Renal pelvis (tissue), 1 donor: ENCODE measurements at regions not wholly inside any gene's neighbourhood (a gene's known extent, or its start where the extent isn't known, plus 50 kb on each side); places are given as distances from the start of the nearest gene placed in this dataset.
"Not testable (repeated sequence)": the region's sequence is repeated elsewhere in the genome, so short reads cannot be mapped to it uniquely, and the experiment has no call there.

ENCODE experiments used
- DNase-seq: peaks from one replicate; pipeline ENCODE4 v3.0.0-alpha.2; 2013

DNA sequence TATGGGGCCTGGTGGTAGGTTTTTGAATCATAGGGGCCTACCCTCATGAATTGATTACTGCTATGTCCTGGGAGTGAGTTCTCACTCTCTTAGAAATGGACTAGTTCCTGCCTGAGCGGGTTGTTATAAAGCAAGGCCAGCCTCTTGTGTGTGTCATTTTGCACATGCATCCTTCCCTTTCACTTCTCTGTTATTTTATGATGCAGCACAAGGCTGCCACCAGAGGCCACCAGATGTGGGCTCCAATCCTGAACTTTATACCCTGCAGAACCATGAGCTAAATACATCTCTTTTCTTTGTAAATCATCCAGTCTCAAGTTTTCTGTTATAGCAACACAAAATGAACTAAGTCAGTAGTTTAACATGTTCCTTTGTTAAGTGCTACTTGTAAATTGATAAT lies 251.4 kb downstream of the BLID start:
- DNase-seq: no peak

DNA sequence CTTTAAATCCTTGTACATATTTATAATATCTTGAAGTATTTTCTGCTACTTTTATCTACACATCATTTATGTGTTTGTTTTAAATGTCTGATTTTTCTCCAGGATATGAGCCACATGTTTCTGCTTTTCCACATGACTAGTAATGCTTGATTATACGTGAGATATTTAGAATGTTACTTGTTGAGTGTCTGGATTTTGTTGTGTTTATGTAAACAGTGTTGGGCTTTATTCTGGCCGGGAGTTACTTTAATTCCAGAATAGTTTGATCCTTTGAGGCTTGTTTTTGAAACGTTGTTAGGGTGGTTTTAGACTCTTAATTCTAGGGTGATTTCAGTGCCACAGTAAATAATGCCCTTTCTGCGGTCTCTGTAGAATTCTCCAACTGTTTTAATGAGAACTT lies 252.9 kb downstream of the BLID start:
- no peak for DNase-seq

DNA sequence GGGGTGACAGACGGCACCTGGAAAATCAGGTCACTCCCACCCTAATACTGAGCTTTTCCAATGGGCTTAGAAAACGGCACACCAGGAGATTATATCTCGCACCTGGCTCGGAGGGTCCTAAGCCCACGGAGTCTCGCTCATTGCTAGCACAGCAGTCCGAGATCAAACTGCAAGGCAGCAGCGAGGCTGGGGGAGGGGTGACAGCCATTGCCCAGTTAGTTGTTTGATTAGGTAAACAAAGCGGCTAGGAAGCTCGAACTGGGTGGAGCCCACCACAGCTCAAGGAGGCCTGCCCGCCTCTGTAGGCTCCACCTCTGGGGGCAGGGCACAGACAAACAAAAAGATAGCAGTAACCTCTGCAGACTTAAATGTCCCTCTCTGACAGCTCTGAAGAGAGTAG lies 260.9 kb downstream of the BLID start:
- DNase-seq: not testable (repeated sequence)

DNA sequence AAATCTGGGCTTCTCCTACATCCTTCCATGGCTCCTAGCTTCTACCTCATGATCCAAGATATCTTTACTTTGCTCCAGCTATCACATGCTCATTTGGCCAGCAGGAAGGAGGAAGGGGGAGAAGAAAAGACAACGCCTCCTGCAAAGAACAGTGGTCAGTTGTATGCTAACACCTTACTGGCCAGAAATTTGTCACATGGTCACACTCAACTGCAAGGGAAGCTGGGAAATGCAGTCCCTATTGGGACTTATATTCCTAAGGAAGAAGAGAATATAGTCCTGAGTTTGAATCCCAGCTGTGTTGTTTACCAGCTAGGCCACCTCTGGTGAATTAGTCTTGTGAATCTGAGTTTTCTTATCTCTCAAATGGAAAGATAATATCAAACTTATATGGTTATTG lies 272.0 kb downstream of the BLID start:
- DNase-seq: no peak

DNA sequence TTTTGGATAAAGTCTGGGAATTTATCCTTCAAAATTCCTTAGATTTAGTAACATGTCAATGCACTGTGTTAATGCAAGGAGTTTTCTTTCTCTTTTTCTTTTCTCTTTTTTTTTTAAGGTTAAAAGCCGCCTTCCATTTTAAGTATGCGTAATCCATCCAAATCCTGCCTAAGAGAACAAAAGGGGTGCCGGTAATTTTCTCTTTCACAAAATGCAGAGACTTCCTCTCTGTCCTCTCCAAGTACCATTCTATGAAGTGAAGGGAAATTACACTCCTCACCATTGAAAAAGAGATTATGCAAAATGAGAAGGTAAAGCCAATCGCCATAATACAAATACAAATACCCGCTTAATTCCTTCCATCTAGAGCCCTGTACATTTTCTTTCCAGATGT lies 273.8 kb downstream of the BLID start:
- DNase-seq: no peak

DNA sequence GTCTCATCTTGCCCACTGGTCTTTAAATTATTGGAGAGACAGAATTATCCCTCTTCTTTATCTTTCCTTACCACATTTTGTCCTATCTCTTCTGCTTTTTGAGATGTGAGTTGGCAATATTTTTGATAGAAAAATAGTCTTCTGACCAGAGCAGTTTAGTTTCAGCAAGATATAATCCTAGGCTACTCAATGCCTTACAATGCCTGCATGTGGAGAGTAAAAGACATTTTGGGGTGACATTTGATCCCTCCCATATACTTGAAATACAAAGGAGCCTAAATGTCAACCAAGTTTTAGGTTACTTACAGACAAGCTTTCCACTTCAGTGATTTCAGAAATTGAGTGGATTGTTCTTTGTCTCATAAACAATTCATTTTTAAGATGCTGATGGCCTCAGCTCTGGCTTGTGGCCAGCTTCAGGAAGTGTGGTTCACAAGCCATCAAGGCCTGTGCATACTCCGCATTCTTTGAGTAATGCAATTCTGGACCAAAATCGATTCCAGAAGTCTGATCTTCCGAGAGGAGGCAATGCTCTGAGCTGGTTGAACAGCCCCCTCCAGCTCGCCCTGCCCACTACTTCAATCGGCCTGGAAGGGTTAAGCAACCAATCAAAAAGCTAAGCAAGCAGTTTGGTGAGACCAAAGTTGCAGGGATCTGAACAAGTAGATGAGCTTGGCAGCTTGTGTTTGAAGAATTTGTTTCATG lies 274.4 kb downstream of the BLID start:
- DNase-seq: peak; percentile 10

DNA sequence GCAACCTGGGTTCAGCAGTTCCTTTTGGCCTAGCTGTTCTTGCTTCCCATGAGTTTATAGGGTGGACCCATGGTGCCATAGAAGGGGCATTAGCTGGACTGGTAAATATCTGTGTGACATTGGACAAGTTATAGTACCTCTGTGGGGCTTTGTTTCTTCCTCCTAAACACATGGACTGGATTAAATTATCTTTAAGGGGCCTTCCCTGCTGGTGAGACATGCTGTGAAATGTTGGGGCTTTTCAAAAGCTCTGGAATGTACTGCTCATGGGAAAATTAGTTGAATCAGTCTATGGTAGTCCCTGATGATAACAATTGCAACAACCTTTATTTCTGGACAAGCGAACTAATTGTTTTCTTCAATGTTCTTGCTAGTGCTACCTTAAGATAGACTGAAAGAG lies 276.2 kb downstream of the BLID start:
- DNase-seq: no peak

DNA sequence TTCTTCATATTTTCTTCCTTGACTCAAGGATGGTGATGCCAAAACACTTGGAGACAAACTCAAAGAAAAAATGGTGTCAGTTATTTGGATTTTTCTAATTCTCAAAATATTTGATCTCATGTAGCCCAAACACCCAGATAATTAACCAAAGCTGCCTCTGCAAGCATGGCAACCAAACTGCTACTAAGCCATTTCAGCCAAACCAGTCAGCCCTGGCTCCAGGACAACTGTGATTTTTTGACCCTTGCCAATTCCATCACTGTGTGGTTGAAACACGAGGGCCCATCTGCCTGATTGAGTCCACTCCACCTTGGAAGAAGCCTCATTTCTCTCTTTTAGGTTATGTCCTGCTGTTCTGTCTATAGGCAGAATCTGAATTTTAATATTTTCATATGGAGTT lies 277.4 kb downstream of the BLID start:
- no peak for DNase-seq

DNA sequence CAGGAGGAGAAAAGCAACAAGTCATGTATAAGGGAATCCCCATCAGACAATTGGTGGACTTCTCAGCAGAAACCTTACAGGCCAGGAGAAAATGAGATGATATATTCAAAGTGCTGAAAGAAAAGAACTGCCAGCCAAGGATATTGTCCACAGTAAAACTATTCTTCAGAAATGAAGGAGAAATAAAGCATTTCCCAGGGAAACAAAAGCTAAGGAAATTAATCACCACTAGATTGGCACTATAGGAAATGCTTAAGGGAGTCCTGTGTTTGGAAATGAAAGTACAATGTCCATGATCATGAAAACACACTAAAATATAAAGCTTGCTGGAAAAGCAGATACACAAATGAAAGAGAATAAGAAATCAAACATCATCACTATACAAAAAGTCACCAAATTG lies 282.0 kb downstream of the BLID start:
- no peak for DNase-seq

DNA sequence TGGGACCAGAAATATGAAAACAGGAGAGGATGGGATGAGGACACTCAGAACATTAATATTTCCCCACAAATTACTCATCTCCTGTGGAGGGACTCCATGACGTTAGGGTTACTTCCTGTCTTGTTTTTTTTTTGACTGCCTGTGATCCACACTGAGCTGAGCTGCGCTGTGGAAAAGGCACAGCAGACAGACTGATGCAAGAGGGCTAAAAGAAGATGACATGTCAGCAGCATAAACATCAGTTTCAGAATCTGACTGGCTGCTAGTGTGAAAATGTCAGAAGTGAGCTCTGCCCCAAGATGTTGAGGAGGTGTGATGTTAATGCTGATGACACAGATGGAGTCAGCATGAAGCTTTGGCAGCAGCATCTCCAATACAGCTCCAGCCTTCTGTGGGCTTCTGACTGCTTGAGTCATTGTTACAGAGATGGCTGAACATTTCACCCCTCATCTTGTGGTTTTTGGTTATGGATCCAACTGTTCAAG lies 286.8 kb downstream of the BLID start:
- no peak for DNase-seq

DNA sequence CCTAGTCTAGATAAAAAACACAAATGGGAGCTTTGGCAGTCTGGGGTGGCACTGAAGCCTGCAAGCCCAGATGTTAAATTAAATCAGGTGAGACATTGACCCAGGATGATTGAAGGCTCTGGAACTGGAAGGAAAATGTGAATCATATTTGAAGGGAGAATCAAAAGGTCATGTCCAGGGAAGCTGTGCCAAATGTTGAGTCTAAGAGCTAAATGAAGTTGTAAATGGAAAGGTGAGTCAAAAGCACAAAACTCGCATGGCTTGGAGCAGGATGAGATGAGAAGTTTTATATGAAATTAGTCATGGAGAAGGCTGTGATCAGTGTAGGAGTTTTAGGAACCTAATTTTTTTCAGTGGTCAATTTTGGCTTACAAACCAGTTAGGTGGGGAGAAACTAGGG lies 301.1 kb downstream of the BLID start:
- no peak for DNase-seq

DNA sequence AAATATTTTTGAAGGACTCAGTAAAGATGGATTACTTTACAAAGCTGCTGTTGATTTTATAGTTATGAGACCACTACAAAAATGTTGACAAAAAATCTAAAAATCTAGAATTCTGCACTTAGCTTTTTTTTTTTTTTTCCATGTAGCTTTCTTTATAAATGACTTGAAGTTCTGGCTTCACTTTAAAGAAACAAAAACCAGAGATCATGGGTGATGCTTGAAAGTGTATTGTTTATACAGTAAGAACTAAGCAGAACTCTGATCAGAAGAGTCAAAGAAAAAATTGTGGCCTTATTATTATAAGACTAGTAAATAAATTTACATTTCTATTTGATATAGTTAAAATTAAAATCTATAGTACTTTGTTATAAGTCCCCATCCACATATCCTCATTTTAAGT lies 301.7 kb downstream of the BLID start:
- DNase-seq: no peak

DNA sequence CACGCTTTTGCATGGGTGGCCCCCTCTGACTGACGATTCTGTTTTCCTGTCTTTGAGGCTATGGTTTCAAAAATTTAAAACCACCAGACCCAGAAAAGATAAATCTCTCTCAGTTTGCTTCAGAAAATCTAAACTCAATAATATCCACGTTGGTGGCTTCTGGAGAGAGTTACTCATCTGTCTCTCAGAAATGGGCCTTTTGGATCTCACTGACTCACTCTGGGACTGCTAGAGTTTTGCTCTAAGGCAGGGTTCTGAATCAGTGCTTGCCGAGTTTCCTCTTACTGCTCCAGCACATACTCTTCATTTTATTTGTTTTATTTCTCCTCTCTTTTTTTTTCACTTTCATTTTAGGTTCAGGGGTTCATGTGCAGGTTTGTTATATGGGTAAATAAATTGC lies 305.7 kb downstream of the BLID start:
- DNase-seq: no peak

DNA sequence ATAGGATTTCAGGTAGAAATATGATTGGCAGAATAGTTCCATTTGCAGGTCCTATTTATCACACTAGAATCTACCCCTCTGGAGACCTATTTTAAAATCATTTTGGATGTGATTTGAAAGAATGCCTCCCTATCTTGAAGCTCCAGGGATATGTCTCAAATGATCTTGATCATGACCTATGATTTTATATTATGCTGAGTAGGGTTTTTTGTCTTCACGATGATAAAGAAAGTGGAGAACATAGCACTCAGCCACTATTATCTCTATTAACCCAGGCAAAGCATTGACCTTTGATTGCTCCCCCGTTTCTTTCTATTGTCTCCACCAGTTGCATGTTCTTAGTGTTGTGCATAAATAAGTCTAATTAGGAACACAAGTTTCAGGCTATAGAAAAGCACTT lies 307.9 kb downstream of the BLID start:
- DNase-seq: no peak

DNA sequence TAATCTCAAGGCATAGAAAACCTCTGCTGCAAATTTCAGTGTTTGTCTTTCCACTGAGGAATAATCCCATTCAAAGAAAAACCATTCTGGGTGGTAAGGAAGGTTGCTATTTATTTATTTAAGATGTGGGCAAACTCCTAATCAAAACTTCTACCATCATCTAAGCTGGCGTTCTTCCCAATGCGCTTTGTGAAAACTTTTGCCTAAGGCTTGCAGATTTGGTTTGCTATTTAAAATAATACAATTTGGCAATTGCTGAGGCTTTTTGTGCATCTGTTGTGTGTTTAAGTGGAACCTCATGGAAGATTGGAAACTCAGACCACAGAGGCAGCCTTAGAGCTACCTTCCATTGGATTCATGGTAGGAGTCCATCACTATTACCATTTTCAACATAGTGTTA lies 309.0 kb downstream of the BLID start:
- no peak for DNase-seq

DNA sequence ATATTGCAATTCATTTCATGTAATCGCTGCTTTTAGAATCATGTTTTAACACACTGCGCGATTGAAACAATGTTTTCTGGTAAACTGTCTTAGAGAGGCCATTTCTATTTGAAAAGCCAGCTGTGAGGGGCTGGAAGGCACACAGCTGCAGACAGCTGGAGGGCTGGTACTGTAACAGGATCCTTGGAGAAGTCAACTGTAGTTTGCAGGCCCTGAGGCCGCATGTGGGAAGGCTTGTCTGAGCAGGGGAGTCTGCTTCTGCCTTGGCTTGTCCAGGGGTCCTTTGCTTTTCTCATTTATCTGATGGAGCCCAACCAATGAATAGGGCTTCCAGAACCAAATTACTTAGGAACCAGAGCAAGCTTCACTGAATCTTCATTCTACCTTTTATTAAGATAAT lies 313.5 kb downstream of the BLID start:
- peak; percentile 87 for DNase-seq

DNA sequence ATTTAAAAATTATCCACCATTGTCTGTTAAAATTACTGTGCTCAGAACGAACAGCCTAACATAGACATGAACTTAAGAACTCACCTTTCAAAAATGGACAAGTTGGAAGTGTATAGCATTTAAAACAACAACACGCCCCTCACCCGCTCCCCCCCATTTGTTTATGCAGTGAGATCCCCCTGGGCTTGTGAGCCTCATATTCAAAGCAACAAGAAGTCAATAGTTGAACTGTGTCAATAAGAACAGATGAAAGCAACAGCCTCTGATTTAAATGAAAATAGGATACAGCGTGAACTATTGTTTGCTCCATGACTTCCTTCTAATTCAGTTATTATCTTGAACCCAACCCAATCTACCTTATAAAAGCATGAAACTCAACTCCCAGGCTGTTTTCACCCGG lies 314.2 kb downstream of the BLID start:
- no peak for DNase-seq

DNA sequence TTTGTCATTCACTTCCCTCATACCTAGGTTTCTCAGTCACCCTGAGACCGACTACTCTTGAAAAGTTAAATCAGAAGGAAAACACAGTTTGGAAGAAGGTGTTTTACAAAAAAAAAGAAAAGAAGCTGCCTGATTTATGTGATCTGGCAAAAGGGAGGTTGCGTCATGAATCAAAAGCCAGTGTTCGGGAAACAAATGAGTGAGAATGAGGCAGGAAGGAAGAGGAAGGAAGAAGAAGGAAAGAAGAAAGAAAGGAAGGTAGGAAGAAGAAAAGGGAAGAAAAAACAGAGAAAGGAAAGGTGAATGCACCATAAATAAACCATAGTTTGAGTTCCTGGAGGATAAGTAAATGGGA lies 314.6 kb downstream of the BLID start:
- no peak for DNase-seq

DNA sequence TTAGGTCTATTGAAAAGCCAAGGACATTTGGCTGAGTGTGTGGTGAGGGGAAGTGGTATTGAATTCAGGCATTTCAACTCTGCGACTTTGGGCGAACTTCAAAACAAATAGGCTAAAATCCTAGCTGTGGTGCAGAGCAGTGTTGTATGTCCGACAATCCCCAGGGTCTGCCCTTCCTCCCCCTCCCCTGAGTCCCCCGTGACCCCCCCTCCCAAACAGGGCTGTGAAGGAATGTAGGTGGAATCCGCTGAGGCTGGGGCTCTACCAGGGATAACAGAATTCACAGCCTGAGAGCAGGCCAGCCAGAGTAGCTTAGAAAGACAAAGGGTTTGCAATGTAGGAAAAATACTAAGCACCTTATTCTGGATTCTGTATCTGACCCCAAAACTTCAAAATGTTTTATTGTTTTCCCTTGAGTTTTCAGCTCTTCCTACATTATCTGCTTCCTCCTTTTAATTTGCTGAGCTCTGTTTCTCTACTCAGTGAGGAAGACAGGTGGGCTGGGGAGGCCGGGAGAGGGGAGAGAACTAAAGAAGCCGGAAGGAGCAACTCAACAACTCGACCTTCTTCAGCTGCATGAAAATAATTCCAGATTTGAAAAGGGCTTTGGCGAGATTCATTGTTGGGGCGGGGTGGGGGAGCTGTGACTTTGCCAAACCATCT lies 315.2 kb downstream of the BLID start:
- peak; percentile 86 for DNase-seq

DNA sequence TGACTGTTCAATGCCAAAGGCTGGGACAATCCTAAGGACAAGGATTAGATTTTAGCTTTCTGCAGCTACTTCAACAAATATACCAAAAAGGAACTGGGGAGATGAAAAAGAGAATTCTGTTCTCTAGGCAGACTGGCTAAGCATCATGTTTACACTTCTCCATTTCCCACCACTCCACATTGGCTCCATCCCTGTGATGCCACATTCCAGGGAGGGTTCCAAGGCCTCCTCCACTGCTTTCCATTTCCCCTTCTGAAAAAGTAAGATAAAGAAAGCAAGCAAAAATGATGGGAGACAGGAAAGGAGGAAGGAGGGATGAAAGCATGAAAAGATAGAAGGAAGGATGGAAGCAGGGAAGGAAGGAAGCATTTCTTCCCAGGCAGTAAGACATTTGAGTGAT lies 315.8 kb downstream of the BLID start:
- DNase-seq: no peak

DNA sequence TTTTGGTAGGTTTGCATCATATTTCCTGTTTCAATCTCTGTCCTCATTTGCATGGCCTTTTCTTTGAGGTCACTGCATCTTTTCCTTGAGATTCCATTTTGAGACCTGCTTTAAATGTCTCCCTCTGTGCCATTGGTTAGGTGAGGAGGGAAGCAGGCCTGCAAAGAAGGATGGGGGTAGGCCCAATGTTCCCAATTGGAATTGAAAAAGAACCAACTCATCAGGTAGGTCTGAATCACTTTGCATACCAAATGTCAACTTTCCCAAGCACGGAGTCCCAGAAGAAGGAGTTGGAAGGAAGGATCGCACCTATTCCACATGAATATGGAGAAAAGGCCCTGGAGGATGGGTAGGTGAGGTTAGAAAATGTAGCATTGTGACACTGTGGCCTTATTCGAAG lies 318.5 kb downstream of the BLID start:
- no peak for DNase-seq

DNA sequence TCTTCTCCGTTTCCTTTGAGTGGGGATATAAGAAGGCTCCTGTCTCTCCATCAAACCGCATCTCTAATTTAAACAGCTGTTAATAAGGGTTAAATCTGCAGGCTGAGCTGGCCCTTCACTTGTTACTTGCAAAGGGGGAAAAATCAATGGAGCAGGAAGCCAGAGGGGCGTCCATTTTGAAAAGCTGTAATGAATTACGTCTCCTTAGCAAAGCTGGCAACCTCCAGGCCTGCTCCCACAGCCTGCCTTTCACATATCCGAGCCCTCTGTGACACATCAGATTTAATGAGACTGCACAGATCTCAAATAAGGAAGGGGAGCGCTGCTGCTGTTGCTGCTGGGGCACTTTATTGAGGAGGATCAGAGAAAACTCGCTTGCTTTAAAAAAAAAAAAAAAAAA lies 320.8 kb downstream of the BLID start:
- no peak for DNase-seq

DNA sequence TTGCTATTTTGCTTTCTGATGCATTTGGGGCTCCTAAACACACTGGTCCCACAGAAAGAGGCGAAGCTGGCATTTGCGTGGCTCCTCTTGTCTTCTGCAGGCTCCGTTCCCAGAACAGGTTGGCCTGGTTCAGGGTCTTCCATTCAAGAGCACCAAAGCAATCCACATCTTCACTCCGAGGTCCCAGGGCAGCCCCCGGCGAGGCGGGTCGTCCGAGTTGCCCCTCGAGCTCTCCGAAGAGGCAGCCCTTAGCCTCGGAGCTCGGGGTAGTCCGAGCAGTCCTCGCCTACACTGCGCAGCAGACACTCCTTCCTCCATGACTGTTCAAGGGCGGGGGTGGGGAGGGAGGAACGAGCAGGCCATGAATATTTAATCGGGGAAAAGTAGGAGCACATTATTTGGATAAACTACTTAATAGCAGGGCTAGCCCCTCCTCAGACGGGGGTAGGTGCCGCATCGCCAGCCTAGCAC lies 321.3 kb downstream of the BLID start:
- no peak for DNase-seq

DNA sequence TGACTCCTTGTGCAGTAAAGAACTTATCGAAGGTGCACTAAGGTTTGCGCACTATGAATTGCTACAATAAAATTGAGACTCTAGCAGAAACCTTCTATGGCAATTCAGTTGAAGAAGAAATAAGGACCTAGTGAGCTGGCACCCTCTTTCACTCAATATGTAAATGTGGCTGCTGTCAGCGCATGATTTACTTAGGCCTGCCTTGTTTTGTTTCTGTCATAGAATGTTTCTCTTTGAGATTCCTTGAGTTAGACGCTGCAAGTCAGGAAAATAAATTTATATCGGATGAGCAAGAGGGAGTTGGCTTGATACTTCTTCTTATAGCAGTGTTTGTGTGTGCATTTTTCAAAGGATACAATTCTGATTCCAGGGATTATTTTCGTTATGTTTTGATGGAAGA lies 322.1 kb downstream of the BLID start:
- DNase-seq: no peak
